ENCODE measurements at regions not wholly inside any gene's neighbourhood (a gene's known extent, or its start where the extent isn't known, plus 50 kb on each side); places are given as distances from the start of the nearest gene placed in this dataset.
"Not testable (repeated sequence)": the region's sequence is repeated elsewhere in the genome, so short reads cannot be mapped to it uniquely, and the experiment has no call there.

GRCh38 chrX:38943120-38943519 lies 141.9 kb downstream of the MID1IP1 start:
- DNase-seq, result no peak

GRCh38 chrX:38948046-38948445 lies 146.8 kb downstream of the MID1IP1 start:
- no peak for DNase-seq

- DNase-seq, result no peak
Measured at GRCh38 chrX:38954520-38954919, 153.3 kb downstream of the MID1IP1 start.

- DNase-seq, result no peak
Measured at GRCh38 chrX:38959736-38960135, 158.5 kb downstream of the MID1IP1 start.

- DNase-seq, result no peak
Measured at GRCh38 chrX:38960137-38960536, 158.9 kb downstream of the MID1IP1 start.

- no peak for DNase-seq
Measured at GRCh38 chrX:38961936-38962335, 160.7 kb downstream of the MID1IP1 start.

GRCh38 chrX:38963244-38963643 lies 162.0 kb downstream of the MID1IP1 start:
- DNase-seq, result not testable (repeated sequence)

- DNase-seq, result no peak
Measured at GRCh38 chrX:38965888-38966287, 164.6 kb downstream of the MID1IP1 start.

- DNase-seq, result no peak
Measured at GRCh38 chrX:38968344-38969216, 167.3 kb downstream of the MID1IP1 start.

GRCh38 chrX:38970074-38970473 lies 168.8 kb downstream of the MID1IP1 start:
- DNase-seq, result no peak

- no peak for DNase-seq
Measured at GRCh38 chrX:38970845-38971244, 169.6 kb downstream of the MID1IP1 start.

GRCh38 chrX:38973322-38973721 lies 172.1 kb downstream of the MID1IP1 start:
- no peak for DNase-seq

GRCh38 chrX:38974542-38974941 lies 173.3 kb downstream of the MID1IP1 start:
- DNase-seq, result no peak

- DNase-seq, result no peak
Measured at GRCh38 chrX:38975368-38975942, 174.2 kb downstream of the MID1IP1 start.

GRCh38 chrX:38982370-38982769 lies 181.1 kb downstream of the MID1IP1 start:
- no peak for DNase-seq

- DNase-seq, result no peak
Measured at GRCh38 chrX:38982843-38983242, 181.6 kb downstream of the MID1IP1 start.

GRCh38 chrX:38985375-38985774 lies 184.1 kb downstream of the MID1IP1 start:
- no peak for DNase-seq

GRCh38 chrX:38985945-38986344 lies 184.7 kb downstream of the MID1IP1 start:
- DNase-seq, result no peak

- no peak for DNase-seq
Measured at GRCh38 chrX:38986586-38986985, 185.3 kb downstream of the MID1IP1 start.

GRCh38 chrX:38987198-38987651 lies 186.0 kb downstream of the MID1IP1 start:
- DNase-seq, result no peak

GRCh38 chrX:38988301-38988700 lies 187.0 kb downstream of the MID1IP1 start:
- DNase-seq, result no peak

GRCh38 chrX:38989076-38989475 lies 187.8 kb downstream of the MID1IP1 start:
- DNase-seq, result no peak

GRCh38 chrX:38991656-38992440 lies 190.6 kb downstream of the MID1IP1 start:
- DNase-seq, result no peak

All from activated effector memory CD4-positive, alpha-beta T cell treated with anti-CD3 and anti-CD28 coated beads, Interleukin-2, amount 50 U/mL, for 16 hours (primary cell).